Heart left ventricle (tissue), 13 donors: ENCODE measurements at regions not wholly inside any gene's neighbourhood (a gene's known extent, or its start where the extent isn't known, plus 50 kb on each side); places are given as distances from the start of the nearest gene placed in this dataset.

Experiments used
- POLR2A ChIP-seq, 2 donors: fragments of 450-650 bp; IDR thresholded peaks; one replicate each; pipeline ENCODE4 v1.6.1; 2017; ENCODE audit warnings: antibody characterized with exemption in 2 of 2, mild to moderate bottlenecking in 2 of 2, moderate library complexity in 2 of 2
- TF ChIP-seq, protein P1 (sequence below), 12 donors: fragments of 200-600 bp; sonication (generic) in 4 of 12; IDR thresholded peaks; one replicate each; pipeline versions ENCODE4 v1.5.0 to v1.8.0; 2018 to 2022; ENCODE audit warnings: antibody characterized with exemption in 12 of 12, mild to moderate bottlenecking in 5 of 12
- donor health status: ischemic (EF 13 %, LVEDD 7.1; RV severe dilation, severe dysfunction).
- donor health status: DM: no; HTN: yes; CAD: no.
- donor health status: DM: no; HTN: no; CAD: no.
- donor health status: ischemic (EF 25% LVEDD 6.9; RV normal size, moderate dysfunction).
- donor health status: ischemic (EF 25% LVEDD 5.7; RV mildly dilated, moderate dysfunction).
- donor health status: ischemic (EF 35%, LVEDD 5.7; RV mildly dilated, moderate dysfunction).
- donor health status: nonischemic (EF 11% LVEDD 7.7; RV severe dilation, severe dysfunction).
- donor health status: DM: yes; HTN: yes; CAD: no.
- donor health status: PGD.
- donor health status: ischemic (EF 29% LVEDD 5.4; RV normal size, mild dysfunction).
- donor health status: nonischemic (EF 23%, LVEDD 6.1; RV moderate dilation, normal function).

DNA sequence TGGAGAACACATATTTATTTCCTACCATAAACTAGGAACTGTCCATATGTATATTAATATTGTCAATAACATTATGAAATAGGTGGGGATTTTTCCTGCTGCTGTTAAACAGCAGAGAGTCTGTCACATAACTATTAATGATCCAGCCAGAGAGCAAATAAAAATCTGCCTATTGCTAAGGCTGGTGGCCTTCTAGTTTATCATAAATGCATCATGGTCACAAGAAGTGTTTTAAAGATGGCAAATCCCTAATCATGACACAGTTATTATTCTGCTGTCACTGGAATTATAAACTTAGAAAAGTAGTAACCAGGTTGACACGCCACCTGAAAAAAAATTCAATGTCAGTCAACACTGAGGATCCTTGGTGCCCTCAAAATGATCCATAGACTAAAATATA, 132.3 kb downstream of the HGF start:
- TF ChIP-seq, protein P1, sequence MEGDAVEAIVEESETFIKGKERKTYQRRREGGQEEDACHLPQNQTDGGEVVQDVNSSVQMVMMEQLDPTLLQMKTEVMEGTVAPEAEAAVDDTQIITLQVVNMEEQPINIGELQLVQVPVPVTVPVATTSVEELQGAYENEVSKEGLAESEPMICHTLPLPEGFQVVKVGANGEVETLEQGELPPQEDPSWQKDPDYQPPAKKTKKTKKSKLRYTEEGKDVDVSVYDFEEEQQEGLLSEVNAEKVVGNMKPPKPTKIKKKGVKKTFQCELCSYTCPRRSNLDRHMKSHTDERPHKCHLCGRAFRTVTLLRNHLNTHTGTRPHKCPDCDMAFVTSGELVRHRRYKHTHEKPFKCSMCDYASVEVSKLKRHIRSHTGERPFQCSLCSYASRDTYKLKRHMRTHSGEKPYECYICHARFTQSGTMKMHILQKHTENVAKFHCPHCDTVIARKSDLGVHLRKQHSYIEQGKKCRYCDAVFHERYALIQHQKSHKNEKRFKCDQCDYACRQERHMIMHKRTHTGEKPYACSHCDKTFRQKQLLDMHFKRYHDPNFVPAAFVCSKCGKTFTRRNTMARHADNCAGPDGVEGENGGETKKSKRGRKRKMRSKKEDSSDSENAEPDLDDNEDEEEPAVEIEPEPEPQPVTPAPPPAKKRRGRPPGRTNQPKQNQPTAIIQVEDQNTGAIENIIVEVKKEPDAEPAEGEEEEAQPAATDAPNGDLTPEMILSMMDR (IDR thresholded peaks at IDR 0.05): no peak
- no peak for TF ChIP-seq POLR2A (IDR thresholded peaks at IDR 0.05)
